ENCODE measurements at regions not wholly inside any gene's neighbourhood (a gene's known extent, or its start where the extent isn't known, plus 50 kb on each side); places are given as distances from the start of the nearest gene placed in this dataset.

- Histone ChIP-seq H3K27me3 (no peaks in the 10 kb centered on the region), H3K4me1 (no peaks in the 10 kb centered on the region), H3K27ac (no peak overlapping the region), H3K36me3 (no peaks in the 10 kb centered on the region), H3K9me3 (no peaks in the 10 kb centered on the region), H3K4me3 (no peak overlapping the region)
- intact Hi-C loops (cut with DNase I; ENCODE audit: low total_unique reads) = no loop called here
- TF ChIP-seq POLR2A (IDR thresholded peaks at IDR 0.05) (no peak), CTCF (IDR thresholded peaks at IDR 0.05) (no peak)
- DNase-seq = no peak
These were observed 128.1 kb upstream of the TRPC4 start for GRCh38 chr13:37997641-37998040.

GRCh38 chr13:37995092-37995491 lies 125.5 kb upstream of the TRPC4 start:
- TF ChIP-seq CTCF (IDR thresholded peaks at IDR 0.05) = no peak
- TF ChIP-seq POLR2A (IDR thresholded peaks at IDR 0.05) = no peak
- no peak overlapping the region for H3K27ac ChIP-seq
- H3K4me1 ChIP-seq = no peaks in the 10 kb centered on the region
- H3K9me3 ChIP-seq = no peaks in the 10 kb centered on the region
- no peaks in the 10 kb centered on the region for H3K27me3 ChIP-seq
- intact Hi-C loops (cut with DNase I; ENCODE audit: low total_unique reads) = no loop called here
- DNase-seq = no peak
- H3K36me3 ChIP-seq = no peaks in the 10 kb centered on the region
- no peak overlapping the region for H3K4me3 ChIP-seq

- TF ChIP-seq POLR2A (IDR thresholded peaks at IDR 0.05) = no peak
- no peak for TF ChIP-seq CTCF (IDR thresholded peaks at IDR 0.05)
- Histone ChIP-seq H3K27me3 (no peaks in the 10 kb centered on the region), H3K4me1 (no peaks in the 10 kb centered on the region), H3K36me3 (no peaks in the 10 kb centered on the region), H3K4me3 (no peak overlapping the region), H3K27ac (no peak overlapping the region), H3K9me3 (no peaks in the 10 kb centered on the region)
- intact Hi-C loops (cut with DNase I; ENCODE audit: low total_unique reads) = no loop called here
- no peak for DNase-seq
These were observed 117.2 kb upstream of the TRPC4 start for GRCh38 chr13:37986811-37987210.

GRCh38 chr13:37985281-37985680 lies 115.7 kb upstream of the TRPC4 start:
- Histone ChIP-seq H3K9me3 (no peaks in the 10 kb centered on the region), H3K36me3 (no peaks in the 10 kb centered on the region), H3K27ac (no peak overlapping the region), H3K27me3 (no peaks in the 10 kb centered on the region), H3K4me1 (no peaks in the 10 kb centered on the region), H3K4me3 (no peak overlapping the region)
- TF ChIP-seq POLR2A (IDR thresholded peaks at IDR 0.05) (no peak), CTCF (IDR thresholded peaks at IDR 0.05) (no peak)
- DNase-seq = no peak
- intact Hi-C loops (cut with DNase I; ENCODE audit: low total_unique reads) = no loop called here

GRCh38 chr13:37984357-37984756 lies 114.8 kb upstream of the TRPC4 start:
- Histone ChIP-seq H3K27me3 (no peaks in the 10 kb centered on the region), H3K36me3 (no peaks in the 10 kb centered on the region), H3K27ac (no peak overlapping the region), H3K4me3 (no peak overlapping the region), H3K9me3 (no peaks in the 10 kb centered on the region), H3K4me1 (no peaks in the 10 kb centered on the region)
- intact Hi-C loops (cut with DNase I; ENCODE audit: low total_unique reads) = no loop called here
- TF ChIP-seq CTCF (IDR thresholded peaks at IDR 0.05) (no peak), POLR2A (IDR thresholded peaks at IDR 0.05) (no peak)
- DNase-seq = no peak

All from uterus (tissue), 3 donors.